ENCODE measurements at regions not wholly inside any gene's neighbourhood (a gene's known extent, or its start where the extent isn't known, plus 50 kb on each side); places are given as distances from the start of the nearest gene placed in this dataset.

DNA sequence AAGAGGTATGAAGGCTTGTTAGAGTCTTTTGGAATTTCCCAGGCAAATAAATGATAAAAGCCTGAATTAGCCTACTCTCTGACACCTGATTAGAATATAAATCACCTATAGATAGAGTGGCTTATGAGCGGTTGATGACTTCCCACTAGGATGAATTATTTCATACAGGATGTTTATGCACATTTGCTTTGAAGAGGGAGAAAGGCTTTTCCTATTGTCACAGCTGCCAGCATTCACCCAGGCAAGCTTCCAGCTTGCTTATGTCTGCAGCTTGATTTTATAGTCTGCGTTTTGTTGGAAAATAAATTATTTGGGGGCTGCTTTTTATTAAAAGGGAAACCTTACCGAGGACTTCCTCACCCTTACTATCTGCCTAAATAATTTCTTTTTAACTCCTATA lies 51.3 kb upstream of the EIF2S2 start:
- no peaks in the 10 kb centered on the region for H3K4me1 ChIP-seq (ENCODE audit: control insufficient read depth in 2 of 2, insufficient read depth in 2 of 2, low read length in 2 of 2)
- no peak overlapping the region for H3K27ac ChIP-seq (ENCODE audit: low read depth, low read length)
- POLR2A ChIA-PET, result no interaction called here
- no peaks in the 10 kb centered on the region for H3K36me3 ChIP-seq (ENCODE audit: control insufficient read depth in 2 of 3, insufficient read depth in 3 of 3, low read length in 3 of 3)
- Mint-ChIP-seq H3K27ac (no peak overlapping the region), H3K27me3 (peaks cover 0 to 10% (median 2%) of the 10 kb centered on the region in 5 donors), H3K36me3 (no peaks in the 10 kb centered on the region), H3K9me3 (peaks cover 0 to 1% (median 0%) of the 10 kb centered on the region in 11 donors), H3K4me1 (peaks cover 0 to 9% (median 5%) of the 10 kb centered on the region in 7 donors), H3K4me3 (no peak overlapping the region)
- intact Hi-C loops (cut with micrococcal nuclease), result no loop called here
- no peak overlapping the region for H3K4me3 ChIP-seq (ENCODE audit: low read length)
- ATAC-seq (no peak), DNase-seq (no peak)
- no peaks in the 10 kb centered on the region for H3K27me3 ChIP-seq (ENCODE audit: control insufficient read depth in 2 of 2, insufficient read depth in 2 of 2, low read length in 2 of 2)
- CTCF ChIA-PET, result no interaction called here
- no peaks in the 10 kb centered on the region for H3K9me3 ChIP-seq (ENCODE audit: control insufficient read depth in 2 of 3, low read length in 3 of 3)

DNA sequence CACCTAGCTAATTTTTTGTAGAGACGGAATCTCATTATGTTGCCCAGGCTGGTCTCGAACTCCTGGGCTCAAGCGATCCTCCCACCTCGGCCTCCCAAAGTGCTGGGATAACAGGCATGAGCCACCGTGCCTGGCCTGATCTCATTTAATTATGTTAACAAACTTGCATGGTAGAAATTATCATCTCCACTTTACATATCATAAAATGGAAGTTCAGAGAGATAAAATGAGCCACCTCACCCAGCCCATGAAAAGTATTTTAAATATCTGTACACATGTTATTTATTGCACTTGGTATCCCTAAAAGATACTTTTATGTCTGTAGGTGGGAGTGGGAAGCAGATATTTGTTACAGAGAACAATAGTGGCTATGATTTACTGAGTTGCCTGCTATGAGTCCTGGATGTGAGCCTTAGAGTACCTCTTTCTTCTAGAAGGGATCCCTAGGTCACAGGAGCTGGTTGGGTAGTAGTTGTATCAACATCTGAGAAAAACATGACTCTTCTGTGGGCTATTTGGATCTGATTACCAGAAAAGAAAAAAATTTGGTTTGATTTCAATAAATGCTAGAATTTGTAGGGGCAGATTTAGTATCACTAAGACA lies 52.4 kb upstream of the EIF2S2 start:
- H3K4me1 Mint-ChIP-seq, result peaks cover 0 to 9% (median 5%) of the 10 kb centered on the region in 7 donors
- no peak for DNase-seq

GRCh38 chr20:34165018-34165619 lies 53.1 kb upstream of the EIF2S2 start:
- H3K4me1 ChIP-seq (ENCODE audit: control insufficient read depth in 2 of 2, insufficient read depth in 2 of 2, low read length in 2 of 2), result no peaks in the 10 kb centered on the region
- DNase-seq (no peak), ATAC-seq (no peak)
- intact Hi-C loops (cut with micrococcal nuclease), result no loop called here
- H3K27me3 Mint-ChIP-seq, result peaks cover 0 to 7% (median 2%) of the 10 kb centered on the region in 5 donors
- H3K4me1 Mint-ChIP-seq, result peaks cover 0 to 9% (median 5%) of the 10 kb centered on the region in 7 donors
- H3K4me3 ChIP-seq (ENCODE audit: low read length), result no peak overlapping the region
- H3K9me3 Mint-ChIP-seq, result peaks cover 0 to under 1% (median 0%) of the 10 kb centered on the region in 11 donors
- ChIA-PET POLR2A (no interaction called here), CTCF (no interaction called here)
- no peaks in the 10 kb centered on the region for H3K36me3 Mint-ChIP-seq
- no peaks in the 10 kb centered on the region for H3K27me3 ChIP-seq (ENCODE audit: control insufficient read depth in 2 of 2, insufficient read depth in 2 of 2, low read length in 2 of 2)
- H3K9me3 ChIP-seq (ENCODE audit: control insufficient read depth in 2 of 3, low read length in 3 of 3), result no peaks in the 10 kb centered on the region
- H3K27ac Mint-ChIP-seq, result peak overlapping the region in 1 of 9 donors; percentile 15
- no peak overlapping the region for H3K27ac ChIP-seq (ENCODE audit: low read depth, low read length)
- H3K4me3 Mint-ChIP-seq, result no peak overlapping the region
- H3K36me3 ChIP-seq (ENCODE audit: control insufficient read depth in 2 of 3, insufficient read depth in 3 of 3, low read length in 3 of 3), result no peaks in the 10 kb centered on the region

More for the DNA sequence above, 52.4 kb upstream of the EIF2S2 start:
- Histone ChIP-seq H3K27me3 (ENCODE audit: control insufficient read depth in 2 of 2, insufficient read depth in 2 of 2, low read length in 2 of 2) (no peaks in the 10 kb centered on the region), H3K36me3 (ENCODE audit: control insufficient read depth in 2 of 3, insufficient read depth in 3 of 3, low read length in 3 of 3) (no peaks in the 10 kb centered on the region), H3K27ac (ENCODE audit: low read depth, low read length) (no peak overlapping the region), H3K9me3 (ENCODE audit: control insufficient read depth in 2 of 3, low read length in 3 of 3) (no peaks in the 10 kb centered on the region), H3K4me1 (ENCODE audit: control insufficient read depth in 2 of 2, insufficient read depth in 2 of 2, low read length in 2 of 2) (no peaks in the 10 kb centered on the region), H3K4me3 (ENCODE audit: low read length) (no peak overlapping the region)
- peaks cover 0 to 1% (median 0%) of the 10 kb centered on the region in 11 donors for H3K9me3 Mint-ChIP-seq
- H3K4me3 Mint-ChIP-seq, result no peak overlapping the region
- no peaks in the 10 kb centered on the region for H3K36me3 Mint-ChIP-seq
- H3K27ac Mint-ChIP-seq, result no peak overlapping the region
- intact Hi-C loops (cut with micrococcal nuclease), result no loop called here
- ChIA-PET POLR2A (no interaction called here), CTCF (no interaction called here)
- H3K27me3 Mint-ChIP-seq, result peaks cover 0 to 10% (median 2%) of the 10 kb centered on the region in 5 donors
- ATAC-seq, result no peak

DNA sequence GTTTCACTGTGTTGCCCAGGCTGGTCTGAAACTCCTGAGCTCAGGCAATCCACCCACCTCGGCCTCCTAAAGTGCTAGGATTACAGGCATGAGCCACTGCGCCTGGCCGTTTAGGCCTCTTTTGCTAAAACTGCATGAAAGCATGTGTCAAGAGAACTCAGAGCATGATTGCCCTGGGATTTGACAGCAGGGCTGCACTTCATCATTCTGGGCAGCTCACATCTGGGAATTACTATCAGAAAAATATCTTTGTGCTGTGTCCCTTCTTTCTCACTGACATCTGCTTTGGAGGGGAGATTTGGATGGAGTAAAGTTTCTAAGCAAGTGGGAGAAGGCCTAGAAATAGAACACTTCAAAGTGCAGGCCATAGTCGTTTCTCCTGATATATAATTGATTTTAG lies 59.6 kb upstream of the EIF2S2 start:
- Mint-ChIP-seq H3K4me1 (no peaks in the 10 kb centered on the region), H3K27me3 (peaks cover 0 to 11% (median 6%) of the 10 kb centered on the region in 5 donors), H3K9me3 (no peaks in the 10 kb centered on the region), H3K36me3 (no peaks in the 10 kb centered on the region), H3K4me3 (no peak overlapping the region), H3K27ac (no peak overlapping the region)
- no peak overlapping the region for H3K27ac ChIP-seq (ENCODE audit: low read depth, low read length)
- DNase-seq, result no peak
- no peak overlapping the region for H3K4me3 ChIP-seq (ENCODE audit: low read length)
- ChIA-PET POLR2A (no interaction called here), CTCF (no interaction called here)
- H3K9me3 ChIP-seq (ENCODE audit: control insufficient read depth in 2 of 3, low read length in 3 of 3), result no peaks in the 10 kb centered on the region
- intact Hi-C loops (cut with micrococcal nuclease), result no loop called here
- ATAC-seq, result no peak
- no peaks in the 10 kb centered on the region for H3K27me3 ChIP-seq (ENCODE audit: control insufficient read depth in 2 of 2, insufficient read depth in 2 of 2, low read length in 2 of 2)
- H3K36me3 ChIP-seq (ENCODE audit: control insufficient read depth in 2 of 3, insufficient read depth in 3 of 3, low read length in 3 of 3), result no peaks in the 10 kb centered on the region
- H3K4me1 ChIP-seq (ENCODE audit: control insufficient read depth in 2 of 2, insufficient read depth in 2 of 2, low read length in 2 of 2), result no peaks in the 10 kb centered on the region

DNA sequence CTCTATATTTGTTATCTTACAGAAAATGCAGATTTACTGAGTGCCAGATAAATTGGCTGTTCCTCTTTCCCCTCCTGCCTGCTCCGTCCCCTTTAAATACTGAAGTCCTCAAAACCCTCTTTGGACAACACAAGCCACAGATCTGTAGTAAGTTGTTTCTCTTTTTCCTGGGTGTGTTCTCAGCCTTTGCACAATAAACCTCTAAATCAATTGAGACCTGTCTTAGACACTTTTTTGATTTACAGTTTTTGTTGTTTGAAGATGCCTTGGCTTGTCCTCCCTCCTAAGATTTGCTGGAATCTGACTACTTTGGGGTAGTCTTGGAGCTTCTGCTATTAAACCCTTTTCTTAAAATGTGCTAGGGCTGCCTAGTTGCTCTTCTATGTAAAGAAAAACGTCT lies 60.9 kb upstream of the EIF2S2 start:
- Mint-ChIP-seq H3K9me3 (no peaks in the 10 kb centered on the region), H3K4me3 (no peak overlapping the region), H3K27me3 (peaks cover 0 to 6% (median 5%) of the 10 kb centered on the region in 5 donors), H3K27ac (no peak overlapping the region), H3K36me3 (no peaks in the 10 kb centered on the region), H3K4me1 (no peaks in the 10 kb centered on the region)
- Histone ChIP-seq H3K4me3 (ENCODE audit: low read length) (no peak overlapping the region), H3K27me3 (ENCODE audit: control insufficient read depth in 2 of 2, insufficient read depth in 2 of 2, low read length in 2 of 2) (no peaks in the 10 kb centered on the region), H3K36me3 (ENCODE audit: control insufficient read depth in 2 of 3, insufficient read depth in 3 of 3, low read length in 3 of 3) (no peaks in the 10 kb centered on the region), H3K4me1 (ENCODE audit: control insufficient read depth in 2 of 2, insufficient read depth in 2 of 2, low read length in 2 of 2) (no peaks in the 10 kb centered on the region), H3K27ac (ENCODE audit: low read depth, low read length) (no peak overlapping the region), H3K9me3 (ENCODE audit: control insufficient read depth in 2 of 3, low read length in 3 of 3) (no peaks in the 10 kb centered on the region)
- DNase-seq, result no peak
- intact Hi-C loops (cut with micrococcal nuclease), result no loop called here
- ChIA-PET POLR2A (interaction anchor here (0.7 kb wide), 1 partner anchor 881 kb away, joined by 4 read pairs; no protein-coding TSS in a partner anchor), CTCF (no interaction called here)
- ATAC-seq, result no peak

DNA sequence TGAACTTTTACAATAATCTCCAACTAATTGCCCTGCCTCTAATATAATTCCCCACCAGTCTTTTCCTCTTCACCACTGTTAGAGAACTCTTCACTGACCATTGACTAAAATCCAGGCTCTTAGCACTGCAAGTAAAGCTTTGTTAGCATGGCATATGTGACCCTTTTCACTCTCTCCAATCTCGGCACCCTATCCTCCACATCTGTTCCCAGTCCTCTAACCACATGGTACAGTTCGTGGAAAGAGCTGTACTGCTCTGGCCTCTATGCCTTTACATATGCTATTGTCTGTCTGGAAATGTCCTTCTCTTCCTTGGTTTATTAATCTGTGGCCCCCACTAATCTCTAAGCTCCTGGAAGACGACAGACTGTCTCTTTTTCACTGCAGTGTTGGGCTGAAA lies 63.0 kb upstream of the EIF2S2 start:
- ChIA-PET POLR2A (no interaction called here), CTCF (no interaction called here)
- no peaks in the 10 kb centered on the region for H3K36me3 ChIP-seq (ENCODE audit: control insufficient read depth in 2 of 3, insufficient read depth in 3 of 3, low read length in 3 of 3)
- no peak for DNase-seq
- no peak overlapping the region for H3K27ac ChIP-seq (ENCODE audit: low read depth, low read length)
- H3K9me3 Mint-ChIP-seq, result no peaks in the 10 kb centered on the region
- H3K27me3 ChIP-seq (ENCODE audit: control insufficient read depth in 2 of 2, insufficient read depth in 2 of 2, low read length in 2 of 2), result no peaks in the 10 kb centered on the region
- no peaks in the 10 kb centered on the region for H3K4me1 Mint-ChIP-seq
- ATAC-seq, result no peak
- H3K9me3 ChIP-seq (ENCODE audit: control insufficient read depth in 2 of 3, low read length in 3 of 3), result no peaks in the 10 kb centered on the region
- H3K4me3 ChIP-seq (ENCODE audit: low read length), result no peak overlapping the region
- H3K36me3 Mint-ChIP-seq, result no peaks in the 10 kb centered on the region
- no peak overlapping the region for H3K4me3 Mint-ChIP-seq
- intact Hi-C loops (cut with micrococcal nuclease), result no loop called here
- H3K27ac Mint-ChIP-seq, result no peak overlapping the region
- H3K27me3 Mint-ChIP-seq, result peaks cover 0 to 5% (median 4%) of the 10 kb centered on the region in 5 donors
- H3K4me1 ChIP-seq (ENCODE audit: control insufficient read depth in 2 of 2, insufficient read depth in 2 of 2, low read length in 2 of 2), result no peaks in the 10 kb centered on the region

DNA sequence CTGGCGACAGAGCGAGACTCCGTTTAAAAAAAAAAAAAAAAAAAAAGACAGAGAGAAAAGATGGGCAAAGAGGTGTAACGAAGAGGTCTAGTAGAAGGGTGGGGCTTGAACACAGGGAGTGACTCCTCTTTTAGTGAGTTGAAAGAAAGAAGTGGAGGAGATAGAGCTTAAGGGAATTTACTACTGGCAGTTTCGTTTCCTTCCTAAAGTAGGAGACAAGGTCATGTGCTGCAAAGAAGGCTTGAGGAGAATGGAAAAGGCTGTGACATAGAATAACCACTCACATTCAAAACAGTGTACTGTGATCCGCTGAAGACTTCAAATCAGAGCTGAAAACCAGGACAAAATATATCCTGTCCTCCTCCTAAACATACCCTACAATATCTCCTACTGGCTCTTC lies 63.8 kb upstream of the EIF2S2 start:
- Histone ChIP-seq H3K9me3 (ENCODE audit: control insufficient read depth in 2 of 3, low read length in 3 of 3) (no peaks in the 10 kb centered on the region), H3K27me3 (ENCODE audit: control insufficient read depth in 2 of 2, insufficient read depth in 2 of 2, low read length in 2 of 2) (no peaks in the 10 kb centered on the region), H3K4me1 (ENCODE audit: control insufficient read depth in 2 of 2, insufficient read depth in 2 of 2, low read length in 2 of 2) (no peaks in the 10 kb centered on the region), H3K36me3 (ENCODE audit: control insufficient read depth in 2 of 3, insufficient read depth in 3 of 3, low read length in 3 of 3) (no peaks in the 10 kb centered on the region), H3K27ac (ENCODE audit: low read depth, low read length) (no peak overlapping the region), H3K4me3 (ENCODE audit: low read length) (no peak overlapping the region)
- H3K27ac Mint-ChIP-seq, result no peak overlapping the region
- no peaks in the 10 kb centered on the region for H3K4me1 Mint-ChIP-seq
- no peak for DNase-seq
- H3K36me3 Mint-ChIP-seq, result no peaks in the 10 kb centered on the region
- intact Hi-C loops (cut with micrococcal nuclease), result no loop called here
- no peaks in the 10 kb centered on the region for H3K9me3 Mint-ChIP-seq
- POLR2A ChIA-PET, result interaction anchor here (0.6 kb wide), 1 partner anchor 781 kb away, joined by 4 read pairs; no protein-coding TSS in a partner anchor
- CTCF ChIA-PET, result no interaction called here
- peaks cover 0 to 2% (median 0%) of the 10 kb centered on the region in 5 donors for H3K27me3 Mint-ChIP-seq
- H3K4me3 Mint-ChIP-seq, result no peak overlapping the region
- no peak for ATAC-seq

Measured in naive thymus-derived CD4-positive, alpha-beta T cell (primary cell).